WERI-Rb-1 (cell line): ENCODE measurements at regions not wholly inside any gene's neighbourhood (a gene's known extent, or its start where the extent isn't known, plus 50 kb on each side); places are given as distances from the start of the nearest gene placed in this dataset.

Experiments
- DNase-seq: peaks from one replicate; pipeline ENCODE4 v3.0.0-alpha.2; 2020
- H3K27ac ChIP-seq: fragments of 250-450 bp; sonication (Bioruptor Pico); 2 replicates; pipeline ENCODE4 v1.5.1; 2020; ENCODE audit warnings: mild to moderate bottlenecking, moderate library complexity
- H3K27me3 ChIP-seq: fragments of 250-450 bp; sonication (Bioruptor Pico); 2 replicates; pipeline ENCODE4 v1.5.1; 2021; ENCODE audit warnings: mild to moderate bottlenecking, low read depth, moderate library complexity; ENCODE audit not compliant: insufficient read depth, severe bottlenecking
- H3K36me3 ChIP-seq: fragments of 250-450 bp; sonication (Bioruptor Pico); 2 replicates; pipeline ENCODE4 v1.5.1; 2020; ENCODE audit warnings: mild to moderate bottlenecking, moderate library complexity
- H3K4me3 ChIP-seq: 2 replicates; pipeline ENCODE4 v1.5.1; 2011; ENCODE audit warnings: low read depth, mild to moderate bottlenecking, control low read depth, low read length
- H3K9me3 ChIP-seq: fragments of 250-450 bp; sonication (Bioruptor Pico); 2 replicates; pipeline ENCODE4 v1.5.1; 2021; ENCODE audit warnings: mild to moderate bottlenecking, moderate library complexity; ENCODE audit not compliant: severe bottlenecking
- TF ChIP-seq, protein P1 (sequence below): IDR thresholded peaks from 2 replicates; pipeline ENCODE4 v1.5.1; 2011; ENCODE audit warnings: low read depth, mild to moderate bottlenecking, control low read depth, inconsistent platforms, low read length

DNA sequence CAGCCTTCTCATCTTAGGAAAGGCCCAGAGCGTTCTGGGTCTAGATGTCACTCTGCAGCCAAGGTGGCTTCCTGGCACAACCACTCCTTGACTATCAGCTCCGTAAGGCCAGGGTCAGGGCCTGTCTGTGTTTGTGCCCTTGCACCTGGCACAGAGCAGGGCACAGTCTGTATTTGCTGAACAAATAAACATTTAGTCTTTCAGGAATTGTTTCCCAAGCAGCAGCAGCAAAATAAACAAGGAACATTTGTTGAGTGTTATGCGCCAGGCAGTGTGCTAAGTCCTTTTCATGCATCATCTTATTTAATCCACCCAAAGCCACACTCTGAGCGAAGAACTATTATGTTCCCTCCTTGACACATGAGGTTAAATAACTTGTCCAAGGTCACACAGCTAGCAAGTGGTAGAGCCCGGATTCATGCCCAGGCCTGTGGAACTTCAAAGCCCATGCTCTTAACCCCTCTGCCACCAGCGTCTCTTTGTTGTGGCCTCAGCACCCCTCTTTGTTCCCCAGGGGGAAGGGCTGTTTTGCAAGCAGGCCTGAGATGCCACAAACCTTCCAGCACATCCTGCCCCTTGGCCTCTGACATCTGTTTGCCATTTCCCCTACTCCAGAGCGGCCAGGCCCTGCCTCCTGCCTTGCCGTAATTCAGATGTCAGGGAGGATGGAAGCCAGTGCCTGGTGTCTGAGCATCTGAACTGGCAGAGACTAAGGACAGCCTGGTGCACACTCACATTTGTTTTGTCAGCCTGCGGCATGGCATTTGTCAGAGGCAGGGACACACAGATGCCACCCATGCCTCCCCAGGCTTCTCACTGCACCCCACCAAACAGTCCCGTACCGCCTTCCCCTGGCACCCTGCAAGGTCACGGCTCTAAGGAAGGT, 325.8 kb upstream of the ZMIZ1 start:
- no peak overlapping the region for H3K4me3 ChIP-seq
- H3K36me3 ChIP-seq = no peaks in the 10 kb centered on the region
- no peaks in the 10 kb centered on the region for H3K9me3 ChIP-seq
- no peak overlapping the region for H3K27ac ChIP-seq
- TF ChIP-seq, protein P1, sequence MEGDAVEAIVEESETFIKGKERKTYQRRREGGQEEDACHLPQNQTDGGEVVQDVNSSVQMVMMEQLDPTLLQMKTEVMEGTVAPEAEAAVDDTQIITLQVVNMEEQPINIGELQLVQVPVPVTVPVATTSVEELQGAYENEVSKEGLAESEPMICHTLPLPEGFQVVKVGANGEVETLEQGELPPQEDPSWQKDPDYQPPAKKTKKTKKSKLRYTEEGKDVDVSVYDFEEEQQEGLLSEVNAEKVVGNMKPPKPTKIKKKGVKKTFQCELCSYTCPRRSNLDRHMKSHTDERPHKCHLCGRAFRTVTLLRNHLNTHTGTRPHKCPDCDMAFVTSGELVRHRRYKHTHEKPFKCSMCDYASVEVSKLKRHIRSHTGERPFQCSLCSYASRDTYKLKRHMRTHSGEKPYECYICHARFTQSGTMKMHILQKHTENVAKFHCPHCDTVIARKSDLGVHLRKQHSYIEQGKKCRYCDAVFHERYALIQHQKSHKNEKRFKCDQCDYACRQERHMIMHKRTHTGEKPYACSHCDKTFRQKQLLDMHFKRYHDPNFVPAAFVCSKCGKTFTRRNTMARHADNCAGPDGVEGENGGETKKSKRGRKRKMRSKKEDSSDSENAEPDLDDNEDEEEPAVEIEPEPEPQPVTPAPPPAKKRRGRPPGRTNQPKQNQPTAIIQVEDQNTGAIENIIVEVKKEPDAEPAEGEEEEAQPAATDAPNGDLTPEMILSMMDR = no peak
- no peak for DNase-seq
- no peaks in the 10 kb centered on the region for H3K27me3 ChIP-seq

DNA sequence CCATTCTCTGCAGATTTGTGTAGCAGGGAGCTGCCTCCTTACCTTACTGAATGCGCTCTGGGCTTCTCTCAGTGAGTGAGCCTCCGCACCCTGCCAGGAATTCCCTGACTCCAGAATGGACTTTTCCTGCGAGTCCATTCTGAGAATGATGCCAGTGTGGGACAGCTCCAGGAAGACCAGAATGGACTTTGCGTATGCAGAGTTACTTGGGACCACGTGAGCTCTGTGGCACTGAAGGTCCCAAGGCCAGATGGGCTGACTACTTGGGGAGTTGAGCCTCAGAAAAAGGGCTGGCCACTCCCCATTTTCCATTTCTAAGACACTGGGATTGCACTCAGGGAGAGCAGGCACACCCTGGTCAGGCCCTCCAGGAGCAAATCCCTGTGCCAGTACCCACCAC, 324.7 kb upstream of the ZMIZ1 start:
- H3K27me3 ChIP-seq = no peaks in the 10 kb centered on the region
- no peaks in the 10 kb centered on the region for H3K36me3 ChIP-seq
- no peak overlapping the region for H3K4me3 ChIP-seq
- TF ChIP-seq, protein P1 = no peak
- DNase-seq = no peak
- H3K27ac ChIP-seq = no peak overlapping the region
- H3K9me3 ChIP-seq = no peaks in the 10 kb centered on the region

DNA sequence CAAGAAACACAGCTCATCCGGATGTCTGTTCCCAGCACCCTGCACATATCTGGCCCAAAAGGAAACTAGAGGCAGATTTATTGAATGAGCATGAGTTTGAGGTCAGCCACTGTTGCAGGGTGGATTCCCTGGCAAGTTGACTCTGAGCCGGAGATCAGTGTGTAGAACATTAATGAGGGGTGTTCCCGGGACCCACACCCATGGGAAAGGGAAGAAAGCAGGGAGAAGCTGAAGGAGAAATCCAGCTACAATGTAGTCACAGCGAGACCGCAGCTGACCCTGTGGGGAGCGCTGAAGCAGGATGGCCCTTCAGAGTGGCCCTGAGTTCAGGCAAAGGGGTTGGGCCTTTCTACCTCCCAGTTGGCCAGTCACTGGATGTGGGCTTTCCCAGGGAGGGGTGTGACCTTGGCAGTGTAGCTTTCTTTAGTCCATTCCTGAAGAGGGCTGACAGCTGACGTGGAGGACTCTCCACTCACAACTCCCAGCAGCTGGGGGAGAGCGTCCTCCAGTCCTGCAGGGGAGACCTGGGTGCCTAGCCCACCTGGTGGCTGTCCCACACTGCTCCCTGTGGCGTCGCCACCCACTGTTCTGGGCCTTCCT, 324.2 kb upstream of the ZMIZ1 start:
- Histone ChIP-seq H3K27me3 (no peaks in the 10 kb centered on the region), H3K27ac (no peak overlapping the region), H3K9me3 (no peaks in the 10 kb centered on the region), H3K4me3 (no peak overlapping the region), H3K36me3 (no peaks in the 10 kb centered on the region)
- no peak for DNase-seq
- TF ChIP-seq, protein P1 = no peak

DNA sequence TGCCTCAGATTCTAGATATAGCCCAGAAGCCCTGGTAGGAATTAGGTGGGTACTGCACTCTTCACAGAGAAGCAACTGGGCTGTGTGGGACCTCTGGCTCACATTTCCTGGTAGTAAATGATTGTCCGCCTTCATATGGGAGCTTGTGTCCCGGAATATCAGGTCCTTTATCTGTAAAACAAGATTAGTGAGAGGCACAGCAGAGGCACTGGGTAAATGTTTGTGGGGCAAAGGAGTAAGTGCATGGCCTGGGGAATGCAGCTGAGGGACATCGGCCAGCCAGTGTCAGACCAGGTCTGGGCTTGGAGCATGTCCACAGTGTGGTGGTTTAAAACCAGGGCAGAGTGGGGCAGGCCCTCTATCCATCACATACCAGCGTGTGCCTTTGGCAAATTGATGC, 323.3 kb upstream of the ZMIZ1 start:
- H3K4me3 ChIP-seq = no peak overlapping the region

DNA sequence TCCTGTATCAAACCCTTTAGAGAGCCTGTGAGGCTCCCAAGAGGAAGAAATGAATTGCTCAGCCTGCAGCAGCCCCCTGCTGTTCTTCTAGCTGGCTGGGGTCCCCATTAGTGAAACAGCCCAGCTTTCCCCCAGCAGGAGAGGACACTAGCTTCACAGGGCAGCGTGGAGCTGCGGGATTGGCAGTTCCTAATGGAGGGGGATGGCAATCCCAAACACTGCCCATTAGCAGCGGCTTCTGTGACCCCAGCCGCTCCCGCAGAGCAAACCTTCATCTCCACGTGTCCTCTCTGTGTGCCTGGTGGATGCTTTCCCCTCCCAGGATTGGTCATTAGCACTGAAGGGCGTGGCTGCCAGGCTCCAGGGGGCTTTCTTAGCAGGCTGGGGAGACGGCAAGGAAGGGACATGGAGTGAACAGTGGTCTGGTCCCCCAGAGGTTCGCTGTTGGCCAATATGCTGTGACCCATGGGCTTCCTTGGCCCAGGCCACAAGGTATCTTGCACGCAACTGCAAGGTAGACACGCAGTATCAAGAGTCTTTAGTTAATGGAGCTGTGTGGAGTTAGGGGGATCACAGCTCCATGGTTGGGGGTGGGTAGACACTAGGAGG, 322.5 kb upstream of the ZMIZ1 start:
- Histone ChIP-seq H3K4me3 (no peak overlapping the region), H3K9me3 (no peaks in the 10 kb centered on the region), H3K27ac (no peak overlapping the region), H3K27me3 (no peaks in the 10 kb centered on the region), H3K36me3 (no peaks in the 10 kb centered on the region)
- no peak for DNase-seq
- TF ChIP-seq, protein P1 = no peak

More for the DNA sequence above, 323.3 kb upstream of the ZMIZ1 start:
- Histone ChIP-seq H3K36me3 (no peaks in the 10 kb centered on the region), H3K27me3 (no peaks in the 10 kb centered on the region), H3K27ac (no peak overlapping the region), H3K9me3 (no peaks in the 10 kb centered on the region)
- TF ChIP-seq, protein P1 = no peak
- no peak for DNase-seq
